GM18909 (cell line): ENCODE measurements at regions not wholly inside any gene's neighbourhood (a gene's known extent, or its start where the extent isn't known, plus 50 kb on each side); places are given as distances from the start of the nearest gene placed in this dataset.
"Not testable (repeated sequence)": the region's sequence is repeated elsewhere in the genome, so short reads cannot be mapped to it uniquely, and the experiment has no call there.

Experiments used
- ATAC-seq: cut with Tn5 transposase; IDR thresholded peaks from one replicate; pipeline ENCODE4 v1.9.1; 2021; ENCODE audit warnings: mild to moderate bottlenecking; ENCODE audit not compliant: unreplicated experiment, poor library complexity

GRCh38 chr2:83113953-83114352, 1345.1 kb downstream of the SUCLG1 start:
- ATAC-seq = no peak

DNA sequence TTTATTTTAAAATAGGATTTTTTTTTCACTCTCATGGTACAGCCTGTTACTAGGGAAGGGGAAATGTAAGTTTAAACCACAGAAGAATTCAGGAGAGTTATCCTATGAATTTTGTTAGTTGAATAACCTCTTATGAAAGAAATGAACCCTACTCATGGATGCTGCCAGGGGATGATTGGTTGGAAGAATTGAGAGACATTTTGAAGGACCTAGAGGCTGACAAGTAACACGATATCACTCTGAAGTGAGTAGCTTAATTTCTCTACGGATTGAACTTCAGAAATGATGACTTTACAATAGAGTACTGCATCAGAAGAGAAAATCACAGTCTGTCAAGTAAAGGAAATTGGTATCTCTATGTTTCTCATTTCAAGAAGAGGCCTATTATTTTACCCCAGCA, 1346.2 kb downstream of the SUCLG1 start:
- no peak for ATAC-seq

- ATAC-seq = no peak
Measured at GRCh38 chr2:83109284-83109683, 1349.8 kb downstream of the SUCLG1 start.

- ATAC-seq = no peak
Measured at GRCh38 chr2:83106853-83107252, 1352.2 kb downstream of the SUCLG1 start.

DNA sequence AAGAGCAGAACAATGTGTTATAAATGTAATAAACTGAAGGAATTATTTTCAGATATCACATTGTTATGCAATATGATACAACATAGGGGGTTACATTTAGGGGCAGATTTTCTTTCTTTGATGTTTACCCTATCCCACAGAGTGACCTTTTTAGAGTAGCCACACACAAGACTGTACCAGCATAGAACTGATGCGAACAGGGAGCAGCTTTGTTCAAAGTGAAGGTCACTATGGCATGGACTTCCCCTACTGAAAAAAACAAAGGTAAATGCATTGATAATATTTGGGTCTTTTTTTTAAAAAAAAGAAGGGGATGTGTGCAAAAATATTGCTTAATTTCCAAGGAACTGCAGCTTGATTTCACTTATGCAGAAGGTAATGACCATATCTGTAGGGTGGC, 1354.9 kb downstream of the SUCLG1 start:
- no peak for ATAC-seq

DNA sequence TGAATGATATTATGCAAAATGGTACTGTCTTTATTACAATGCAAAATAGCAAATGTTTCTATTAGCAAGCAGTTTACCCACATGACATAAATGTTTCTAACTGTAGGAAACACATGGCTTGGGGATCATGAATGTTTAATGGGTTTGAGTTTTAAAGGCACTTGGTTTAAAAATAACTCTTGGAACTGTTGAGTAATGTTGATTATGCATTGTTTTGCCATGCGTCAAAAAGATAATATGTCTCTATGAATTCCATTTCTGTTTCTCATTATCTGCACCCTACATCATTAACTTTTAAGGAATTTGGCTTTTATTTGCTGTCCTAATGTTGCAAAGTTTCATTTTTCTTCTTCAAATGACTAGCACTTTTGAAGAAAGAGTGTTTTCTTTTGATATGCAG, 1355.5 kb downstream of the SUCLG1 start:
- no peak for ATAC-seq

DNA sequence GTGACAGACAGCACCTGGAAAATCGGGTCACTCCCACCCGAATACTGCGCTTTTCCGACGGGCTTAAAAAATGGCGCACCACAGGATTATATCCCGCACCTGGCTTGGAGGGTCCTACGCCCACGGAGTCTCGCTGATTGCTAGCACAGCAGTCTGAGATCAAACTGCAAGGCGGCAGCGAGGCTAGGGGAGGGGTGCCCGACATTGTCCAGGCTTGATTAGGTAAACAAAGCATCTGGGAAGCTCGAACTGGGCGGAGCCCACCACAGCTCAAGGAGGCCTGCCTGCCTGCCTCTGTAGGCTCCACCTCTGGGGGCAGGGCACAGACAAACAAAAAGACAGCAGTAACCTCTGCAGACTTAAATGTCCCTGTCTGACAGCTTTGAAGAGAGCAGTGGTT, 1370.0 kb downstream of the SUCLG1 start:
- ATAC-seq = not testable (repeated sequence)

- no peak for ATAC-seq
Measured at GRCh38 chr2:83085869-83086268, 1373.2 kb downstream of the SUCLG1 start.

- ATAC-seq = no peak
Measured at GRCh38 chr2:83081826-83082690, 1377.0 kb downstream of the SUCLG1 start.

- ATAC-seq = no peak
Measured at GRCh38 chr2:83079007-83079406, 1380.1 kb downstream of the SUCLG1 start.

DNA sequence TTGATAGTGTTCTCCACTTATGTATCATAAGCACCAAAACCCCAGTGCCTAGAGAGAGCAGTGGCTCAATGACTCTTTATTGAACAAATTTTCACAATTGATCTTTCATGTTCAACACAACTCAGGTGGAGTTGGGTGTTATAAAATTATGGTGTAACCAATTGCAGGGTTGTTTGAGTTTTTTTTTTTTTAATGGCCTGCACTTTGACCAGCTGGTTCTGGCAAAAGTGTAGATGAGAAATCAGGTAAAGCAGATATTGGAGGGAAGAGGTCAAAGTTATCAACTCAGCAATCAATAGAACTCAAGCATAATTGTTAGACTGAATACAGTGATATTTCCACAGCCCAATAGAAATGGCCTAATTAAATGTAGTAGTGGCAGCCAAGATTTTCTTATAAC, 1386.3 kb downstream of the SUCLG1 start:
- ATAC-seq = no peak

DNA sequence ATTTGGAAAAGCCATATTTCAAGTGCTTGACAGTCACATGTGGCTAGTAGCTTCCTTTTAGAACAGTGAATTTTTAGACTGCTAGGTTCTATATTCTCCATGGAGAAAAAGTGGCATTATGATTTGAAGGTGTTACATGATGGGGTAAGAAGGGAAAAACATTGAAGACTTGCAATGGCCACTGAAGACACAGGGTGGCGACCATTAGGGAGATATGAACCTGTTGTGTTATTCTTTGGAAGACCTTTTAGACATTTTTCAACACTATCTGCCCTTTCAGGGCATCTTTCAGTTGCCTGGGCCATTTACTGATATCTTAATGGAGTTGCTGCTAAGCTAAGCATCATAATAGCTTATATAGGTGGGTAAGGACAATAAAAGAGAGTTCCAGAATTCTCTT, 1387.2 kb downstream of the SUCLG1 start:
- ATAC-seq = no peak

DNA sequence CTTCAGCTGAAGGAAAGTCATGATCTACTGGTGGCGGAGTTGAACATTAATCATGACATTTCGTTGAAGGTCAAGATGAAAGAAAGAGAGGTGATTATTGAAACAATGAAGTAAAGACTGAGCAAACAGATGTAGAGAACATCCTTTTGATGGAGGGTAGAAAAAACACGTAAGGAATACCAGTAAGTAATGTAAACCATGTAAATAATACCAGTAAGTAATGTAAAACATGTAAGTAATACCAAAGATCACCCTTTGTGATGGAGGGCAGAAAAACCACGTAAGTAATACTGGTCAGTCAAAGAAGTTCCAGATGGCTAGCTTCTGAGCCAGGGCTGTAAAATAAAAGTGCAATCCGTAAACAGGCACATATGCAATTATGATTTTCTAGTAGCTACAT, 1387.7 kb downstream of the SUCLG1 start:
- no peak for ATAC-seq

- no peak for ATAC-seq
Measured at GRCh38 chr2:83069724-83070123, 1389.4 kb downstream of the SUCLG1 start.

GRCh38 chr2:83068714-83069113, 1390.4 kb downstream of the SUCLG1 start:
- ATAC-seq = no peak

DNA sequence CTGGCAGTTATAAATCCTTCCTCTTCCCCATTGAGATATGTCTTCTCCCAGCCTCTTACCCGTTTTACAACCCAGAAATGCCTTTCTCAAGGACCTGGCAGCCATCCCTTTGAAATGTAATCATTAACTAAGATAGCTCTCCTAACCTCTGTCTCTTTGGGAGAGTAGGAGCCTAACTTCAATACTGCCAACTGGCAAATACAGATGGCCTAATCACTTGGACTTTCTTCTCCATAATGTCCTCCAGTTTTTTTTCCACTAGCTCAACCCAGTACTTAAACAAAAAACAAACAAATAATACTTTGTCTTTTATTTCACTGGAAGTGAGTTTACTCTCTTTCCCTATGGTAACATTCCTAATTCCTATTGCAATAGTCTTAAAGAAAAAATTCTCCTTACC, 1391.1 kb downstream of the SUCLG1 start:
- no peak for ATAC-seq

GRCh38 chr2:83063933-83064332, 1395.1 kb downstream of the SUCLG1 start:
- no peak for ATAC-seq

DNA sequence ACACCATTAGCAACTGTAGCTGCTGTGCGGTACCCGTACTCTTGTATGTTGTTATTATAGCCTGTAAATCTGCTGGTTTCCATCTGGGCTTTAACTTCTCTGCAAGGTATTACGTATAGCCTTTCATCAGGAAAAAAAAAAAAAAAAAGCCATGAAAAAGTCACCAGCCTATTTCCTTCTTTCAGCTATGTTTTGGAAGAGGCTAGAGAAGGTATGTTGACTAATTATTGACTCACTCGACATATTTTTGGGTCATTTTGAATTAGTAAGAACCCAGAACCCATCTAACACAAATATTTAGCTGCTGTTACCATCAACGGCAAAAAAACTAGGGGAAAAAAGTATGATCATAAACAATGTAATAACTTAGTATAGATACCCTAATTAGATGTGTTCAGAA, 1395.6 kb downstream of the SUCLG1 start:
- no peak for ATAC-seq

GRCh38 chr2:83058683-83059082, 1400.4 kb downstream of the SUCLG1 start:
- no peak for ATAC-seq

- no peak for ATAC-seq
Measured at GRCh38 chr2:83055376-83056010, 1403.6 kb downstream of the SUCLG1 start.

GRCh38 chr2:83054751-83055150, 1404.3 kb downstream of the SUCLG1 start:
- no peak for ATAC-seq
